COR-L47 (cell line): ENCODE measurements at regions not wholly inside any gene's neighbourhood (a gene's known extent, or its start where the extent isn't known, plus 50 kb on each side); places are given as distances from the start of the nearest gene placed in this dataset.

Source experiments
- DNase-seq: peaks from one replicate; lab custom pipeline; 2025; lab: John Stamatoyannopoulos, UW

DNA sequence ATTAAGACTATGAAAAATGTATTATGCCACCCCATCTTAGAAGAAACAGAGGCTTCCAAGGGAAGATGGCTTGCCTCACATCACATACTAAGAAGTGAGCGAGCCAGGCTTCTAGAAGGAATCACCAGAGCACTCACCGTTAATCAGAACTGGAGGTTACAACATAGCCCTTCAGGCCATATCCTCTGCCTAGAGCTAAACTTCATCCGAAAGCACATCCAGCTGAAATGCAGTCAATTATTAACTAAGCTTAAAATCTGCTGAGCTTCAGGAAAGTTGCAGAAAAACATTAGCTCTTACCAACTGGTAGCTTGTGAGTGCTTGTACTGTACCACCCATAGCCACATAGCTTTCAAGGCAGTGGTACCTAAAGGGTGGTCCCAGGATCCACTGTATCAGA is 483.2 kb downstream of the TBL1XR1 start:
- DNase-seq, result no peak

DNA sequence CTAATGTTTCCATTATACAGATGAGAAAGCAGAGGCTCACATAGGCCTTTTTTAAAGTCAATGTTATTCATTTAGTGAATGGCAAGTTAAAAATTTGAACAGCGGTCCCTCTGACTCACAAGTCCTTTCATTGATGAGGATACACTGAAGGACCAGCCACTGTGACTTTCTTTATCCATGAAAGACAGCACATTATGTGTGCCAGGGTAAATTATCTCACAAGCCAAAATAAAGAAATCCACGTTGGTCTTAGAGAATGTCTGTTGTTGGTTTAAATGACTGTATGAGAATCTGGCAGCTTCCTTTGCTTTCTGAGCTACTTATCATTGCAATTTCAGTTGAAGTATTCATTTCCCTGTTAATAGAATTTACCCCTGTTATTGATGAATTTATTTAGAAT is 485.1 kb downstream of the TBL1XR1 start:
- DNase-seq, result no peak

DNA sequence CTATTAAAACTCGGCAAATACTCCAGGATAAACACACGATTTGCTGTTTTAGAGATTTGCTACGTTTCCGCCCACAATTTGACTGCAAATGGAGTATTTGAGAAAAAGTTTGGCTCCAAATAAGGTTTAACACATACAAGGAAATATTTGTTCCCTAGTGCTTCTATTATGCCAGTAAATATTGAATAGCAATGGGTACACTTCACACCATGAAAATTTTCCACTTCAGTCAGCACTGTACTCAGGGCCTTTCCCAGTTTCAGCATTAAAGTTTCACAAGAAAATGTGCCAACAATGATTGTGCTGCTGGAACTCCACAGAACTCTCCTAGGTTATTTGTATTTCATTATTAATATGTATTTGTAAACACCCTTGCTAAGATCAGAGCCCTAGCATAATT is 498.0 kb downstream of the TBL1XR1 start:
- no peak for DNase-seq

DNA sequence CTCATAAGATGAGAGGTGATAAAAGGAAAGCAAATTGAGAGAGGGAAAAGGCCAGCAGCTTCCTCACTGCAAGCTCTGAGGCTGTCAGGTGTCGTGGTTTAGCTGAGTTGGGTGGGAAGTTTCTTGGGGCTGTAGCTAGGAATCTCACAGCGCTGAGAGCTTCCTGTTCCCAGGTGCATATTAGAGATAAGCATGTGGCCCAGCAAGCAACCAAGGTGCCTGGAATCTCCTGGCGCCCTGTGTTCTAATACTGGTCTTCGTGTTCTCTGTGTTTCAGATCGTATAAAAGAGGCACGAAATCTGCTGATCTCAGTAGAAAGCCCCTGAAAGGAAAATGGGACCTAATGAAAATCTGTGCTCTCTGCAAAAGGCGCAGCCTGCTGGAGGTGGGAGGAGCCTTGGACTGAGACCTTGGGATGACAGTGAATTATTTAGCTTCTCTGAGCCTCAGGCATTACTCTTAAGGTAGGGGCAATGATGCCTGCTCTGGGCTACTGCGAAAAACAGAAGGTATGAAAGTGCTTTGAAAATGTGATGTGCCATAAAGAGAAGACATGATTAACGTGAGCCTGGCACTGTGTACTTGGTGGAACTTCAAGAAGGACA is 499.9 kb downstream of the TBL1XR1 start:
- no peak for DNase-seq

DNA sequence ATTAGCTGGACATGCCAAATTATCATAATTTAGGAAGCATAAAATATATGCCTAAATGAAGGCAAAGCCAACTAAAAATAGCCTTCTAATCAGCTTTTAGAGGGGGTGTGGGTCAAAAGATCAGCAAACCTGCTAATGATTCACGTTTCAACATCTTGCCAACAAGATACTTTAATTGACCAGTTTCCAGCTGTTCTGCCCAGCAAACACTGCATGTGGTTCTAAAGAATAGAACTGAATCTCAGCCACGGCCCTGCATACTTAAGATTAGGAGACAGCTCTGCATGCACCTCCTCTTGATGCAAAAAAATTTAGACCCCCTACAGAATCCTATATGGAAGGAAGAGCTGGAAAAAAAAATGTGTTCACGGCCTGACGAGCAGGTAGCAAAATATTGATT is 500.5 kb downstream of the TBL1XR1 start:
- DNase-seq, result peak; percentile 81

DNA sequence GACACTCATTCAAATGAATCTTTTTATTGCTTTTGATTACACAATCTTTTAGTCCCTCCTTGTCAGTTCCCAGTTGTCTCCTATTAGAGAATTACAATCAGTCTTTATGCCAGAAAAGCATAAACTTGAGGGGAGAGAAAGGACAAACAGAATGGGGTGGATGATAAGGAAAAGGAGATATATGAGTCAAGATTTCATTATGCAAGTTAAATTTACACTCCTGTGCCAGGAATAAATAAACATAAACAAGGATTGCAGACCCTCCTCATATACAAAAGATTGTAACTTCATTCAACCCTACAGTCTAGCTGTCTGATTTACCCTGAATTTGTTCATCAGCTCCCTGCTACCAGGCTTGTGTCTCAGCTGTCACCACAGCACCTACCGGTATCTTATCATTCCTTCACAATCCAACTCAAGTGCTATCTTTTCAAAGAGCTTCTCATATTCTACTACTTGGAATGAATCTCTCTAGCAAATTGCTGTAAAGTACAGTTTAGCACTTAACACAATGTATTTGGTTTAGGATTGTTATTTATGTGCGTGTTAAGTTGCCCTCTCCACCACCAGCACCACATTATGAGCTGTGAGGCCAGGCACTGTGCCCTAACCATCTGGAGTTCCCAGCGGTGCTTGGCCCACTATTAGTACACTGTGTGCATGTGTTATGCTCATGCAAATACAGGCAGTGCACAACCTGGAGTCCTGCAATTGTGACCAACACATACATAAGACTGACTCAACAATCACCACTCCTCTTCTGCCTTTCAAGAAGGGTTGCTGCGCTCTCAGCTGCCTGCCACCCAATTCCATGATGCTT is 504.1 kb downstream of the TBL1XR1 start:
- no peak for DNase-seq

DNA sequence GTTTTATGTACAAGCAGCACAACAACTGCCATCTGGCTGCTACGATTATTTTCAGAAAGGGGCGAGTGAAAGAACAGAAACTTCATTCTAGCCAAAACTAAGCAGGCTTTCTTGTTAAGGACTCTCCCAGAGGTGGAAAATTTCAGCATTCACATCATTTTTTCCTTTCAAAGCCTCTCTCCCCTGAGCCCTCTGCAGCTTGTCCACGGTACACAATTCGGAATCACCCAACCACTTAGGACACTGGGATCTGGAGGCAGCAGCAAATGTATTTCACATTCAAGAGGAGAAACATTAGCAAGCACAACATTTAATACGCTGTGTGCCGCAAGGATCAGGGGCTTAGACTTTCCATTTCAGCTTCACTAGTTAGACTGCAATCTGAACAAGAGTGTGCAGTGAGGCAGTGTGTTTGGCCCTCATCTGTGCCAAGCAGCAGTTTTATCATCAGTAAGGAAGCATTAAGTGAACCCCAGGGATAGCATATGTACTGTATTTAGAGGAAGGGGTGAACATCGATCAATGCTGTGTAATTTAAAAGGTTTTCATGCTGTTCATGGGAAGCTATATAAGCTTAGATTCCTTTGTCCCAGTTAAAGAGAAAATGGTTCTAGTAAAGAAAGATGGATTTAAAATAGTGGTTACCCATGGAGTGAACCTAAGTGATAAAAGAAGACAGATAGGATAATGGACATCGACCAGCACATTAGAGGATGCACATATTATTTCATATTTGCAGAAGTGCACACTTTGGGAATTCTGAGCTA is 504.9 kb downstream of the TBL1XR1 start:
- DNase-seq, result no peak

DNA sequence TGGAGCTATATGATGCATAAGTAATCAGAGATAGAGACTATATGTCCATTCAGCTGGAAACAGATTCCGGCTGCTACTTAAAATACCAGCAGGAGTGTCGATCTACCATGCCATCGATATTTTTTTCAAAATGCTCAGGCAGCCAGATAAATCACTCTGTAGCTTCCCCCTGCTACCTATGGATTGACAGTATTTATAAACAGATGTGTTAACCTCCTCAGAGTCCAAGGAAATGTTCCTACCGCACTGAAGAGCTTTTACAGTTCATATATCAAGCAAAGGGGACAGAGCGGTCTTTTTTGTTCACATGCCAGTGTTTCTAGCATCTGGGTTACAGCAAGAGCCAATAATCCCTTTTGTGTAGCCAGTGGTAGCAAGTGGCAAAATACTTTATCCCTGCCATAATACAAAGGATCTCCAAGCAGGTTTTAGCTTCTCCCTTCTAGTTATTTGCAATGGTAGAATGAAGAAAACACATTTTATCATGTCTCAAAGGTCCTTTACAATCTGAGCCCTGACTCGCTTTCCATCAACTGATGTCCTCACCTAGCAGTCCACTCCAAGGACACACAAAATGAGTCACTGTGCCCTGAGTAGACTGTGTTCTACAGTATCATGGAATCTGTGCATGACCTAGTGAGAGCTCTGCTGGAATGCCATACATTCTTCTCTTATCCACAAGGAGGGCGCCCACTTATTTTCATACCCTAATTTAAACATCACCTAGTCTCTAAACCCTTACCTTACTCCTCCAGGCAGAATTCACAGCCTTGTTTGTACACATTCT is 507.0 kb downstream of the TBL1XR1 start:
- DNase-seq, result no peak

DNA sequence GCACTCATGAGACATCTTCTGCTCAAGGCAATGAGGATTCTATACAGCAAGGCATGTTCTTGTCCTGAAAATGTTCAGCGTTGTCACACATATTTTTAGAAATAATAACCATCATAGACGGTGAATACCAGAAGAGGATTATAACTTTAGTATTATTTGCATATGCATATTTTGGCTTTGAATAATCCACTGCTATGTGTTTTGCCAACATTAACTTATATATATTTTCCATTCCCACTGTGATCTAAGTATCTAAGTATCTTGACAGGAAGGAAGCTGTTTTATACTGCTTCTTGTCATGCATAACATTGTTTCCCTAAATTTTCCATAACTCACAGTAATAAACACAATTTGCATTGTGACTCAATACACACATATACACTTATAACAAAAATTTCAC is 509.5 kb downstream of the TBL1XR1 start:
- DNase-seq, result no peak

DNA sequence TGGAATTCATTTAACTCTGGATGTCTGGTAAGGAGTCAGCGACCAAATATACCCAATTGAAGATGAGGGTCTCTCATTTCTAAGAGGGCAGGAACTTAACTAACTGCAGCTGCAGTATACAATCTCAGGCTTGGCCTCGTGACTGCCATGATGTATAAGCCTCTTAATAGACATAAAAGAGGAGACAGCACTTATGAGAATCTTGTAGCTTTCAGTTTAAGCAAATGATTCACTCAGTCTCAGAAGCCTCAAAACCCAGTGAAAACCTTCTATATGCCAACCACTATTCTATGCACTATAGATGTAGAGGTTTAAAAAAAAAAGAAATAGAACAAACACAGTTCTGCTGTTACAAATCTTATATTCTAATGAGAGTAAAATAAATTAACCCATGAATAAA is 513.9 kb downstream of the TBL1XR1 start:
- DNase-seq, result no peak

DNA sequence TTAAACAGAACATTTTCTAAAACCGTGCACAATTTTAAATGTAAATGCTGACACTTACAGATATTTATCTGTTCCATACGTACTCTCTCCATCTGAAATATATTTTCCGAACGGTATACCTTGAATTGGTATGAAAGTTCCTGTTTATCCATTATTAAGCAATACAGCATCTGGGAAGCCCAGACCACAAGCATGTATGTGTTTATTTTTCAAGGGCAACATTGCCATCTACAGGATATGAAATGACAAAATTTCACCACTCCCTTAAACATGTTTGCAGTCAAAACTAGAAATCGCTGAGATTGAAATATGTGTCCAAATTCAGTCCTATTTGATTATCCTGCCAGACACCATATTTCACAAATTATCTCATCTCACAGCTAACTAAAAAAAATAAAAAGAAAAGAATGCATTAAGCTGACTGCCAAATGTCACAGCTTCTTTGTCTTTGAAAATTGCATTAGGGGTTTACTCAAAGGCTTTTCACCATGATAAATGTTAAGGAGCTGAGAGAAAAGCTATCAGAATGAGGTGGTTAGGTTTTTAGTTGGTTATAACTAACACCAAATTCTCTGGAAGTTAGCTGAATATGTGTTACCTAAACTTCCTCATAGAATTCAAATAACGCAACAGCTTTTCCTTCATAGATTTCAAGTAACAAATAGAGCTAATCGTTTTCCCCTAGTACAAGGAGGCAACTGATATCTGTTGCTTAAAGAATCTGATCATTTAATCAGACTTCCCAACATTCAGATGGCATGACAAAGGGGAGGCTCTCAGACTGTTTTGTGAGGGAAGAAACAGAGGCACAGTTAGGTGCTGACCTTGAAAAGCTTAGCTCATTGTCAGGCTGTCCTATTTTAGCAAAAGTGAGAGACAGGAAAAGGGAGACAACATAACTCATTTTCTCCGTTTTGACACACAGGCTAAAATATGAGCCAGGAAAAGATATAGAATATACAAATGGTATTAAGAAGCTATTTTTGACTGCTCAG is 533.1 kb downstream of the TBL1XR1 start:
- DNase-seq, result peak; percentile 84

DNA sequence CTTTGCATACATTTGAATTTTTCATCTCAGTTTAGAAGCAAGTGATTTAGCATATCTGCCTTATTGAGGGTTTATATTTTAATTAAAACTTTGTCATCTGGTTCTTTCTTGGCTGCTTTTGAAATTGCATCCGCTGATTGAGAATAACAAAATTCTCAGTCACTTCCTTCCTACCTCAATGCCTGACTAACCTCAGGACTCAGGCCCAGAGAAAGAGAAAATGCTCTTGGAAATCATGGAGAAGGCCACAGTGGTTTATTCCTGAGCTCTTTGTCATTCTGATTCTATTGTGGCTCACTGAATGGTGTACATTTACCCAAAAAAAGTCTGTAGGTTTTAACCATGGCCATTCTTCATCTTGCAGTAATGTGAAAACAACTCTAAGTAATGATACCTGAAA is 533.9 kb downstream of the TBL1XR1 start:
- DNase-seq, result no peak

DNA sequence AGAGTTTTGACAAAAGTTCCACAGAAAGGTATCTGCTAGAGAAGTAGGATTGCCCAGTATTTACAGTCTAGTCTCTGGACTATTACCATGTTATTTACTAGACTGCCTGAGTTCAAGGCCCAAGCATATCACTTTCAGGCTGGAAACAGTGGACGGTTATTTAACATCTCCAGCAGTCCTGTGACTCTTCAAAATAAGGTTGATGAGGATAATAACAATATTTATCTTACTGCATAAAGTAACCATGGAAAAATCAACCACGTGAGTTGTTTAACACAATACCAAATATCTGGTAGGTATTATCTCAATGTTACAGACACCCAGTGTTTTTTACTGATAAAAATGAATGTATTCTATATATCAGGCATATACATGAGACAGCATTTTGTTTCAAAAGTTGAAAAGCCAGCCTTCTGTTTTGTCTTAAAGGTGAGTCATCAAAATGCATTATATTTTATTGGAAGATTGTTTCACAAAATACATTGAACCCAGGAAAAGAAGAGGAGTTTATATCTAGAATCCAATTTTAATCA is 535.8 kb downstream of the TBL1XR1 start:
- DNase-seq, result no peak

DNA sequence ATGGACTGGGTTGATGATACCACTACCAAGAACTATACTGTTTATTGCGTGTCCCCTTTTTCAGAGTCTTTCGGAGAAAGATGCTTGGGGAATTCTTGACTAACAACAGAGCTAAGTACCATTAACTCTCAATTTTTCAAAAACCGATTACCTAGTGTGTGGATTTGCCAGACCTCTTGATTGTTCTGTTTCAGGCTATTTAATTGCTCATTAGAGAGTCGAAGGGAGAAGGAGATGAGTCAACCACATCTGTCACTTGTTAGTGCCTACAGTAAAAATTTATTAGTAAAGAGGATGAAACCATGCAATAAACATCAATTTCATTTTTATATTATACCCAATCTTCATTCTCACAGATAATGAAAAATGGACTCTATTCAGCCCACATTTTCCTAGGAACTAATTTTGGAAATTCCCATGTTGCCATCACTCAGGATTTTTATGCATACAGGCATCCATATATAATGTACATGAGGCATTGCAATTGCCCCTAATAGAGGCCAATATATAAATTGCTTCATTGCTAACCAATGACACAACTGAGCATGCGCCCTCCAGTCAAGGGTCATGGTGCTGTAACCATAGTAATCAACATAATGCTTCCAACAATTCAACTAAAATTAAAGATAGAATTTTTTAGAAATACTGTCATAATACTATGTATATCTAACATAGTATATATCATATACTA is 541.7 kb downstream of the TBL1XR1 start:
- DNase-seq, result no peak

DNA sequence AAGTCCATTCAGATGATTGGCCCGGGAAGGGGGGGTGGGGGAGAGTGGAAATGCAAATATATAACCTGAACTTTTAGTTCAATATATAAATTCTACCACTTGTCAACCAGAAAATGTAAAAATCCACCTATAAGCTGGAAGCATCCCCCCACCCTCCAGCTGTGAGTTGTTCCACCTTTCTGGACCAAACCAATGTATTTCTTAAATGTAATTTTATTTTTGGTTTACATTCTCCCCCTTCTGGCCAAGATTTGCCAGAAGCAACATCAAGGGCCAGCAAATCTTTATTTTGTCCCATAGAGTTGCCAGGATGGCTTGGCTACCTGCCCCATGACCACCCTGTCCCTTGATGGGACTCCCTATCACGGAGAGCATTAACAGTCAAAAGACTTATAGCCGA is 545.7 kb downstream of the TBL1XR1 start:
- DNase-seq, result peak; percentile 96

DNA sequence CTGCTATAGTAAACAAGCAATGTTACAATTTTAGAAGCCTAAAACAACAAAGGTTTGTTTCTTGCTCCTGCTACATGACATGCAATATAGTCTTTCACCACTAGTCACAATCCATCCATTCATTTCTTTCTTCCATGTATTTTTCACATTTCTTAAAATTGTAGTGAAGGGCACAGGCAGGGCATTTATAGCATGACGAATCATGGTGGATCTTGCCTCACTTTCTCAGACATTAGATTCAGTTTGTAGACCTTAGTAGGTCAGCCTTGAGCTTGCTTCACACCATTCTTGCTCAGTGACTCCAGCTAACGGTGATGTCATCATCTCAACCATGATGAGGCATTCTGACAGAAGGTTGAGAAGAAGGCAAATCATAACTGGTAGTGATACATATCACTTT is 546.8 kb downstream of the TBL1XR1 start:
- DNase-seq, result no peak

DNA sequence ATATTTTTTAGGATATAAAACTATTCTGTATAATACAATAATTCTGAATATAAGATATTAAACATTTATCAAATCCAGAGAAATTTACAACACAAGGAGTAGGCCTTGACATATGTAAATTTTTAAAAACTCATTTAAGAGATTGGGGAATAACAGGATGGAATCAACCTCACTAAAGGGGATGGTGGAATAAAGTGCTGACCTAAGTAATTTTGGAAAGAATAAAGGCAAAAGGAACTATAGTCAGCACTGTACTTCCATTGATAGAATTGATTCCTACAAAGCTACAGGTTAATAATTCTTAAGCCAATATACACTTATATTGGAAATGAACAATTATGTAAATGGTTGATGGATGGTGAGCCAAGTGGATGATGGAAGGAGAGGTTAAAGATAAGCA is 549.3 kb downstream of the TBL1XR1 start:
- no peak for DNase-seq

DNA sequence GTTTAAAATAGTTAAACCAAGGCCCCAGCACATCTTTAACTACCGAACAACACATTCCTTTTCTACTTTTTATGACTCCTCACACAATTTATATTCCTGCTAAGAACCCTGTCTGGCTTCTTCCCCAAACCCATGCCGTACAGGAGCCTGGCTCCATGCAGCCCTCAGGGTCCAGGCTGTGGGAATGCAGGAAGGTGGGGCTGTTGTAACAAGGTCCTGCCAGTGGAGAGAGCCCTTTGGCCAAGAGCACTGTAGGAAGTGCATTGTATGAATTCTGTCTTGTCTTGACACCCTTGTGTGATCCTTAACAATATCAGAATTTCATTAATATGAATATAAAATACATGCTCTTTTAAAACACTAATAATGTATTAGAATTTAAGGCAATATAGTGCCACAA is 563.8 kb downstream of the TBL1XR1 start:
- no peak for DNase-seq

DNA sequence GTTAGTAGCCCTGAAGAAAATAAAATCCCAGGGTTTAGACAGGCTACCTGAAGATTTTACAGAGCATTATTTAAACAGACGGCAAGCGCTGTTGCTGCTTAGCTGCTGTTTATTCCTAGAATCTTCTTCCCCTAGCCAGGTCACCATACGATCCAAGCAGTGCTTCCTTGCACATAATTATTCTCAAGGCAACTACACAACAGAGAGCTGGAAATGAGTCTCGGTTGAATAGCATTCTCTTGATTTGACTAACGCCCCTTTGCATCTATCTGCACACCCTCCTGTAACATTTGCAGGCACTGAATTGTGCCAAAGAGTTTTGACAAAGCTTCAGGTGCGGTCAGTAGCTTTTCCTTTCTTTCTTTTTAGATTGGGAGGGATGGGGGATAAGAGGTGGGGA is 564.4 kb downstream of the TBL1XR1 start:
- DNase-seq, result no peak

DNA sequence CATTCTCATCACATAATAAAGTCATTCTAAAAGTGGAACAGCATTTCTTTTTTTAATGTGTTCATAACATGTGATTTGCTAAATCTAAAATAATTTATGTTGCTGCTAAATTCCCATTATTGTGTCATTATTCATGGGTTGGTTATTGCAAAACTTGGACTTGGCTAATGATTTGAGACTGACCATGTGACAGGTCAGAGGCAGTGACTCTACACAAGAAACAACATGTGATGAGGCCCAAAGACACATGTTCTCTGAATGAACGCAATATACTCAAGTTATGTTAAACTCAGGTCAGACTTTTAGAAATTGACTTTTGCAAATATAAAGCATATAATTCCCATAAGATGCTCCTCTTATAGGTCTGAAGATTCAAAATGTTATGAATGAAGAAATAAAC is 566.1 kb downstream of the TBL1XR1 start:
- DNase-seq, result no peak
